ENCODE measurements at regions not wholly inside any gene's neighbourhood (a gene's known extent, or its start where the extent isn't known, plus 50 kb on each side); places are given as distances from the start of the nearest gene placed in this dataset.
"Not testable (repeated sequence)": the region's sequence is repeated elsewhere in the genome, so short reads cannot be mapped to it uniquely, and the experiment has no call there.

GRCh38 chr1:143619851-143620250 is 351.9 kb downstream of the FAM72C start:
- no peak for DNase-seq (ENCODE audit: low spot score in 2 of 2)
- 58% methylated on average over 3 of the region's 12 CpGs for WGBS
- H3K36me3 ChIP-seq = no peaks in the 10 kb centered on the region
- H3K4me1 ChIP-seq = no peaks in the 10 kb centered on the region
- H3K27ac ChIP-seq = no peak overlapping the region
- H3K9me3 ChIP-seq = no peaks in the 10 kb centered on the region
- H3K27me3 ChIP-seq = no peaks in the 10 kb centered on the region
- H3K4me3 ChIP-seq = no peak overlapping the region
- no peak for TF ChIP-seq POLR2AphosphoS5 (IDR thresholded peaks at IDR 0.05)

- WGBS = 47% methylated on average over 2 of the region's 2 CpGs
- Histone ChIP-seq H3K4me3 (no peak overlapping the region), H3K36me3 (no peaks in the 10 kb centered on the region), H3K9me3 (no peaks in the 10 kb centered on the region), H3K27me3 (no peaks in the 10 kb centered on the region), H3K4me1 (no peaks in the 10 kb centered on the region), H3K27ac (no peak overlapping the region)
- DNase-seq (ENCODE audit: low spot score in 2 of 2) = no peak
- TF ChIP-seq CTCF (IDR thresholded peaks at IDR 0.05) (no peak), POLR2AphosphoS5 (IDR thresholded peaks at IDR 0.05) (no peak), EP300 (IDR thresholded peaks at IDR 0.05) (no peak), POLR2A (IDR thresholded peaks at IDR 0.05) (no peak)
Measured at GRCh38 chr1:143611159-143611558, 360.6 kb downstream of the FAM72C start.

- no peaks in the 10 kb centered on the region for H3K9me3 ChIP-seq
- no peaks in the 10 kb centered on the region for H3K27me3 ChIP-seq
- H3K4me1 ChIP-seq = no peaks in the 10 kb centered on the region
- no peaks in the 10 kb centered on the region for H3K36me3 ChIP-seq
- WGBS = 85% methylated on average over 11 of the region's 11 CpGs
- no peak overlapping the region for H3K27ac ChIP-seq
- no peak overlapping the region for H3K4me3 ChIP-seq
- no peak for DNase-seq (ENCODE audit: low spot score in 2 of 2)
- TF ChIP-seq POLR2AphosphoS5 (IDR thresholded peaks at IDR 0.05) (no peak), CTCF (IDR thresholded peaks at IDR 0.05) (no peak), EP300 (IDR thresholded peaks at IDR 0.05) (no peak), POLR2A (IDR thresholded peaks at IDR 0.05) (no peak)
Measured at GRCh38 chr1:143610196-143610595, 361.6 kb downstream of the FAM72C start.

- H3K36me3 ChIP-seq = no peaks in the 10 kb centered on the region
- TF ChIP-seq EP300 (IDR thresholded peaks at IDR 0.05) (no peak), POLR2AphosphoS5 (IDR thresholded peaks at IDR 0.05) (no peak), CTCF (IDR thresholded peaks at IDR 0.05) (no peak), POLR2A (IDR thresholded peaks at IDR 0.05) (no peak)
- no peaks in the 10 kb centered on the region for H3K27me3 ChIP-seq
- no peaks in the 10 kb centered on the region for H3K9me3 ChIP-seq
- H3K4me3 ChIP-seq = no peak overlapping the region
- H3K27ac ChIP-seq = no peak overlapping the region
- DNase-seq (ENCODE audit: low spot score in 2 of 2) = no peak
- H3K4me1 ChIP-seq = no peaks in the 10 kb centered on the region
Measured at GRCh38 chr1:143604887-143605286, 366.9 kb downstream of the FAM72C start.

- Histone ChIP-seq H3K9me3 (no peaks in the 10 kb centered on the region), H3K4me3 (no peak overlapping the region), H3K4me1 (no peaks in the 10 kb centered on the region), H3K27ac (no peak overlapping the region), H3K36me3 (no peaks in the 10 kb centered on the region), H3K27me3 (no peaks in the 10 kb centered on the region)
- 75% methylated on average over 3 of the region's 4 CpGs for WGBS
- TF ChIP-seq POLR2A (IDR thresholded peaks at IDR 0.05) (no peak), POLR2AphosphoS5 (IDR thresholded peaks at IDR 0.05) (no peak), CTCF (IDR thresholded peaks at IDR 0.05) (no peak), EP300 (IDR thresholded peaks at IDR 0.05) (no peak)
- no peak for DNase-seq (ENCODE audit: low spot score in 2 of 2)
Measured at GRCh38 chr1:143584508-143584907, 387.3 kb downstream of the FAM72C start.

- Histone ChIP-seq H3K4me1 (no peaks in the 10 kb centered on the region), H3K36me3 (no peaks in the 10 kb centered on the region), H3K4me3 (no peak overlapping the region), H3K27ac (no peak overlapping the region), H3K27me3 (no peaks in the 10 kb centered on the region), H3K9me3 (no peaks in the 10 kb centered on the region)
- TF ChIP-seq EP300 (IDR thresholded peaks at IDR 0.05) (no peak), POLR2AphosphoS5 (IDR thresholded peaks at IDR 0.05) (no peak), CTCF (IDR thresholded peaks at IDR 0.05) (no peak), POLR2A (IDR thresholded peaks at IDR 0.05) (no peak)
- WGBS = 100% methylated on average over 5 of the region's 33 CpGs
- DNase-seq (ENCODE audit: low spot score in 2 of 2) = no peak
Measured at GRCh38 chr1:143574891-143575520, 396.8 kb downstream of the FAM72C start.

GRCh38 chr1:143572661-143573060 is 399.1 kb downstream of the FAM72C start:
- H3K27ac ChIP-seq; H3K4me1 ChIP-seq; H3K27me3 ChIP-seq; H3K4me3 ChIP-seq; DNase-seq (ENCODE audit: low spot score in 2 of 2); H3K36me3 ChIP-seq; H3K9me3 ChIP-seq: not testable (repeated sequence)
- 100% methylated on average over 2 of the region's 5 CpGs for WGBS

GRCh38 chr1:143563761-143564160 is 408.0 kb downstream of the FAM72C start:
- not testable (repeated sequence) for H3K27ac ChIP-seq; H3K4me3 ChIP-seq; H3K9me3 ChIP-seq; H3K4me1 ChIP-seq; DNase-seq (ENCODE audit: low spot score in 2 of 2); H3K36me3 ChIP-seq; H3K27me3 ChIP-seq
- WGBS = 62% methylated on average over 12 of the region's 20 CpGs

Measured in suprapubic skin (tissue), 4 donors.